Hepatocyte (in vitro differentiated cells): ENCODE measurements at regions not wholly inside any gene's neighbourhood (a gene's known extent, or its start where the extent isn't known, plus 50 kb on each side); places are given as distances from the start of the nearest gene placed in this dataset.

Experiments
- DNase-seq: peaks from one replicate; pipeline ENCODE4 v3.0.0-alpha.2; 2016; ENCODE audit warnings: low spot score
- H2AFZ ChIP-seq: fragments of 200-600 bp; sonication (generic); 2 replicates; pipeline ENCODE4 v1.6.0; 2016; ENCODE audit warnings: antibody characterized with exemption, mild to moderate bottlenecking
- H3K27ac ChIP-seq: fragments of 200-600 bp; sonication (generic); 2 replicates; pipeline ENCODE4 v1.5.1; 2016; ENCODE audit warnings: mild to moderate bottlenecking
- H3K27me3 ChIP-seq: fragments of 200-600 bp; sonication (generic); 2 replicates; pipeline ENCODE4 v1.6.1; 2016
- H3K36me3 ChIP-seq: fragments of 200-600 bp; sonication (generic); replicated peaks from 2 replicates; pipeline ENCODE4 v1.5.1; 2016; ENCODE audit warnings: low read depth; ENCODE audit not compliant: insufficient read depth
- H3K4me1 ChIP-seq: fragments of 200-600 bp; sonication (generic); 2 replicates; pipeline ENCODE4 v1.5.1; 2016; ENCODE audit warnings: mild to moderate bottlenecking, moderate library complexity; ENCODE audit not compliant: insufficient read depth
- H3K4me2 ChIP-seq: fragments of 200-600 bp; sonication (generic); 2 replicates; pipeline ENCODE4 v1.6.0; 2016
- H3K4me3 ChIP-seq: fragments of 200-600 bp; sonication (generic); 2 replicates; pipeline ENCODE4 v1.5.1; 2016; ENCODE audit warnings: mild to moderate bottlenecking
- H3K79me2 ChIP-seq: fragments of 200-600 bp; sonication (generic); 2 replicates; pipeline ENCODE4 v1.6.0; 2017; ENCODE audit warnings: mild to moderate bottlenecking
- H3K9me2 ChIP-seq: fragments of 200-600 bp; sonication (generic); replicated peaks from 2 replicates; pipeline ENCODE4 v1.6.0; 2017; ENCODE audit warnings: mild to moderate bottlenecking; ENCODE audit not compliant: insufficient read depth
- H3K9me3 ChIP-seq: fragments of 200-600 bp; sonication (generic); 2 replicates; pipeline ENCODE4 v1.5.1; 2016; ENCODE audit warnings: low read depth, mild to moderate bottlenecking
- H4K20me1 ChIP-seq: fragments of 200-600 bp; sonication (generic); 2 replicates; pipeline ENCODE4 v1.6.0; 2016; ENCODE audit warnings: mild to moderate bottlenecking; ENCODE audit not compliant: insufficient read depth, poor library complexity, severe bottlenecking
- EZH2 ChIP-seq: fragments of 200-600 bp; sonication (generic); IDR thresholded peaks from 2 replicates; pipeline ENCODE4 v1.6.1; 2016; ENCODE audit warnings: antibody characterized with exemption, mild to moderate bottlenecking, borderline replicate concordance
- EZH2phosphoT487 ChIP-seq: fragments of 200-600 bp; sonication (generic); IDR thresholded peaks from one replicate; pipeline ENCODE4 v1.6.1; 2018; ENCODE audit warnings: antibody characterized with exemption, mild to moderate bottlenecking, low read depth, moderate library complexity; ENCODE audit not compliant: unreplicated experiment, severe bottlenecking
- WGBS: methylation state at CpG from one replicate; pipeline ENCODE4 v1.1.6; 2016; ENCODE audit warnings: low lambda C conversion rate; ENCODE audit errors: missing lambda C conversion rate; 5-methylcytosine and 5-hydroxymethylcytosine counted together
- TF ChIP-seq, protein P1 (sequence below): fragments of 200-600 bp; sonication (generic); IDR thresholded peaks from 2 replicates; pipeline ENCODE4 v1.5.1; 2016; ENCODE audit warnings: antibody characterized with exemption, mild to moderate bottlenecking; ENCODE audit not compliant: poor library complexity

DNA sequence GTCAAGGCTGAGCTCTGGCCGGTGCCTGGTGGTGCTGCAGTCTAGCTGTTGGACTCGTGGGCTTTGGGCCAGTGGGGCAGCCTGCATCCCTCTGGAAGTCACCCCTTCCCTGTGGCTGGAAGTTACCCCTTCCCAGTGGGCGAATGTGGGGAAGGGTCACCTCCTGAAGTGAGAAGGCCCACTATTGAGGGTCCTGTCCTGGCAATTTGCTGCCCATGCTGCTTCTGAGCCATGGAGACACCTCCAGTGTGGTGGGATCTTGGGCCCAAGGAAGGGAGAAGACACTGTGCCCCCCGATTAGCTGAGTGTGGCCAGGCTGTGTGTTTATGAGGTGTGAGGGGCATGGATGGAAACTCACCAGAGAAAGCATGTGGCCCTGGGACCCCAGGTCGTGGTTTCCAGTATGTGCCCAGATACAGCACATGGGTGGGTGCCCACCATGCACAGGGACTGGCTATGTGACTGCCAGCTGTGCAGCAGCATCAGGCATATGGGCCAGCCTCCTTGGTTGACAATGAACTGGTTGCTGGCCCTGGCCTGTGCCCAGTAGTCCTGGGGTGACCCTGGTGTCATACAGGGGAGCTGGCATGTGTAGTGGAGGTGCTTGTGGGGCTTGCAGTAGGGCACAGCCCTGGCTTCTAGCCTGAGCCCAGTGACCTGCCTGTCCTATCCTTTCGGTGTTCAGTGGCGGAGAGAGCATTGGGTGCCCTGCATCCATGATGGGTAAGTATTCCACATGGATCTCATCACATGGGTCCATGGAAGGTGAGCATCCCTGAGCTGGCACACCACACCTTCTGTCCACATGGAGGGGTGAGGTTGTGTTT, 221.2 kb downstream of the SNRPN start:
- H3K79me2 ChIP-seq = no peaks in the 10 kb centered on the region
- H3K4me2 ChIP-seq = no peak overlapping the region
- H3K36me3 ChIP-seq = no peaks in the 10 kb centered on the region
- WGBS = 71% methylated on average over 7 of the region's 7 CpGs
- no peaks in the 10 kb centered on the region for H3K4me1 ChIP-seq
- no peaks in the 10 kb centered on the region for H3K9me2 ChIP-seq
- TF ChIP-seq EZH2phosphoT487 (no peak), EZH2 (no peak)
- TF ChIP-seq, protein P1, sequence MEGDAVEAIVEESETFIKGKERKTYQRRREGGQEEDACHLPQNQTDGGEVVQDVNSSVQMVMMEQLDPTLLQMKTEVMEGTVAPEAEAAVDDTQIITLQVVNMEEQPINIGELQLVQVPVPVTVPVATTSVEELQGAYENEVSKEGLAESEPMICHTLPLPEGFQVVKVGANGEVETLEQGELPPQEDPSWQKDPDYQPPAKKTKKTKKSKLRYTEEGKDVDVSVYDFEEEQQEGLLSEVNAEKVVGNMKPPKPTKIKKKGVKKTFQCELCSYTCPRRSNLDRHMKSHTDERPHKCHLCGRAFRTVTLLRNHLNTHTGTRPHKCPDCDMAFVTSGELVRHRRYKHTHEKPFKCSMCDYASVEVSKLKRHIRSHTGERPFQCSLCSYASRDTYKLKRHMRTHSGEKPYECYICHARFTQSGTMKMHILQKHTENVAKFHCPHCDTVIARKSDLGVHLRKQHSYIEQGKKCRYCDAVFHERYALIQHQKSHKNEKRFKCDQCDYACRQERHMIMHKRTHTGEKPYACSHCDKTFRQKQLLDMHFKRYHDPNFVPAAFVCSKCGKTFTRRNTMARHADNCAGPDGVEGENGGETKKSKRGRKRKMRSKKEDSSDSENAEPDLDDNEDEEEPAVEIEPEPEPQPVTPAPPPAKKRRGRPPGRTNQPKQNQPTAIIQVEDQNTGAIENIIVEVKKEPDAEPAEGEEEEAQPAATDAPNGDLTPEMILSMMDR = no peak
- peak; percentile 1 for DNase-seq
- no peak overlapping the region for H2AFZ ChIP-seq
- H3K4me3 ChIP-seq = no peak overlapping the region
- H3K9me3 ChIP-seq = peaks cover 3% of the 10 kb centered on the region
- H4K20me1 ChIP-seq = no peaks in the 10 kb centered on the region
- no peaks in the 10 kb centered on the region for H3K27me3 ChIP-seq
- H3K27ac ChIP-seq = no peak overlapping the region

DNA sequence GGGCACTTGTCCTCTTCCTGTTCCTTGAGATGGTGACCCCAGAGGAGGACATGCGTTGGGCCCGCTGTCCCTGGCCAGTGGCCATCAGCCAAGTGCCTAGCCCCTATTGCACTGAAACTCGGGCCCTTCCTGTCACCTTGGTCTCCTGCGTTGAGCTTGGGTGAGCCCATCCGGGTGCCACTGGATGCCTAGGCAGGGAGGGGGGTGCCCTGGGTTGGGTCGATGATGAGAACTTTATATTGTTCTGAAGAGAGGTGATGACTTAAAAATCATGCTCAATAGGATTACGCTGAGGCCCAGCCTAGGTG, 221.8 kb downstream of the SNRPN start:
- no peak overlapping the region for H3K4me3 ChIP-seq
- 87% methylated on average over 7 of the region's 7 CpGs for WGBS
- H3K9me3 ChIP-seq = peaks cover 3% of the 10 kb centered on the region
- no peak overlapping the region for H2AFZ ChIP-seq
- no peaks in the 10 kb centered on the region for H3K9me2 ChIP-seq
- no peaks in the 10 kb centered on the region for H3K79me2 ChIP-seq
- H3K4me1 ChIP-seq = no peaks in the 10 kb centered on the region
- no peaks in the 10 kb centered on the region for H3K36me3 ChIP-seq
- H3K27me3 ChIP-seq = no peaks in the 10 kb centered on the region
- no peak overlapping the region for H3K4me2 ChIP-seq
- no peak for DNase-seq
- TF ChIP-seq, protein P1 = no peak
- TF ChIP-seq EZH2 = no peak
- TF ChIP-seq EZH2phosphoT487 = no peak
- H4K20me1 ChIP-seq = no peaks in the 10 kb centered on the region
- no peak overlapping the region for H3K27ac ChIP-seq

DNA sequence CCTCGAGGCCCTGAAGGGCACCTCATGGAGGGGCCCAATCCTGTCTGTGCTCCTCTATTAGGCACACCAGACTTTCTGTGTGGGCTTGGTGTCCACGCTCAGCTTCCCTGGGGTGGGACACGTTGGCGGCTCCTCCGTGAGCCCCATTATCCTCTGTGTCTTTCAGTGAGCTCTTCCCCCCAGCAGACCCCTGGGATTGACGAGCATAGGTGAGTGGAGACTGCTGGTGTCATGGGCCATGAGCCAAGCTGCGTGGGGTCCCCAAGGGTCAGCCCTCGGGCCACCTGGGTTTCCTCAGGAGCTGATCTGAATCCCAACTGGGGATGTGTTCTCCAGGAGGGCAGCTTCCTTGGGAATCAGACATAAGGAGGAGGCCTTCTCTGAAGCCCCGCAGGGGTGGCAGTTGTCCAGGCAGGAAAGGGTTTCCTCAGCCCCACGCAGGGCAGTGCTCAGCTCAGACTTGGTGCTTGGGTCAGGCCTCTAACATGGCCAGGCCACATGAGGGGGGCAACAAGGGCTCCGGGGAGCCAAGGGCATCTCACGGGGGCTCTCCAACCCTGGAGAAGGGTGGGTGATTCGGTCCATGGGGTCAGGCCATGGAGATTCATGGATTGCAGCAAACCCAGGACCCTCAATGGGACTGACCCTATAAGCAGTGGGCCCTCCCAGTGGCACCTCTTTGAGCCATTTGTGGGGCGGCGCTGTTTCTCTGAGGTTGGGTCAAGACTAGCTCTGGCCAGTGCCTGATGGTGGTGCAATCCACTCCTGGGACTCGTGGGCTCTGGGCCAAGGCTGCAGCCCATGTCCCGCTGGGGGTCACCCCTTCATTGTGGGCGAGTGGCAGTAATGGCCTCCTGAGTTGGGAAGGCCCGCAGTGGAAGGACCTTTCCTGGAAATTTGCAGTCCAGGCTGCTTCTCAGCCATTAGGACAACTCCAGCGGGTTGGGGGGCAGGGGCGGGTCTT, 222.5 kb downstream of the SNRPN start:
- Histone ChIP-seq H3K27ac (no peak overlapping the region), H3K4me3 (no peak overlapping the region), H3K4me2 (no peak overlapping the region), H3K9me3 (peaks cover 3% of the 10 kb centered on the region), H4K20me1 (no peaks in the 10 kb centered on the region), H3K27me3 (no peaks in the 10 kb centered on the region), H3K9me2 (no peaks in the 10 kb centered on the region), H3K36me3 (no peaks in the 10 kb centered on the region), H3K4me1 (no peaks in the 10 kb centered on the region), H3K79me2 (no peaks in the 10 kb centered on the region), H2AFZ (no peak overlapping the region)
- no peak for TF ChIP-seq EZH2phosphoT487
- TF ChIP-seq EZH2 = no peak
- TF ChIP-seq, protein P1 = no peak
- peak; percentile 2 for DNase-seq
- WGBS = 86% methylated on average over 21 of the region's 21 CpGs
